HEK293 (cell line): ENCODE measurements at regions not wholly inside any gene's neighbourhood (a gene's known extent, or its start where the extent isn't known, plus 50 kb on each side); places are given as distances from the start of the nearest gene placed in this dataset.

ENCODE experiments used
- ZBTB1 ChIP-seq: fragments of 450-650 bp; formaldehyde crosslinking; IDR thresholded peaks from 2 replicates; pipeline ENCODE4 v1.5.1; 2016; ENCODE audit warnings: missing biosample characterization, missing genetic modification characterization
- ZEB2 ChIP-seq: fragments of 450-650 bp; formaldehyde crosslinking; IDR thresholded peaks from 2 replicates; pipeline ENCODE4 v1.5.1; 2016; ENCODE audit warnings: missing biosample characterization, missing genetic modification characterization
- ZNF146 ChIP-seq: fragments of 450-650 bp; formaldehyde crosslinking; IDR thresholded peaks from 2 replicates; pipeline ENCODE4 v1.5.1; 2016; ENCODE audit warnings: missing biosample characterization, missing genetic modification characterization
- ZNF274 ChIP-seq, 2 experiments: fragments of 200-500 bp in 1 of 2; fragments of 450-650 bp in 1 of 2; sonication (Bioruptor generic) in 1 of 2; formaldehyde crosslinking in 1 of 2; IDR thresholded peaks; 2 replicates each; pipeline versions ENCODE4 v1.5.1 to v1.6.1; 2014 to 2016; ENCODE audit warnings: borderline replicate concordance in 1 of 2, inconsistent platforms in 1 of 2, low read length in 1 of 2, missing biosample characterization in 1 of 2, missing genetic modification characterization in 1 of 2
- ZNF324 ChIP-seq: fragments of 450-650 bp; formaldehyde crosslinking; IDR thresholded peaks from 2 replicates; pipeline ENCODE4 v1.5.1; 2016; ENCODE audit warnings: missing biosample characterization, missing genetic modification characterization
- ZNF530 ChIP-seq: fragments of 450-650 bp; formaldehyde crosslinking; IDR thresholded peaks from 2 replicates; pipeline ENCODE4 v1.5.1; 2016; ENCODE audit warnings: low read depth, missing biosample characterization, missing genetic modification characterization
- ZNF707 ChIP-seq: fragments of 450-650 bp; formaldehyde crosslinking; IDR thresholded peaks from 2 replicates; pipeline ENCODE4 v1.5.1; 2016; ENCODE audit warnings: missing biosample characterization, missing genetic modification characterization
- TF ChIP-seq, protein P1 (sequence below): fragments of 450-650 bp; formaldehyde crosslinking; IDR thresholded peaks from 2 replicates; pipeline ENCODE4 v1.5.1; 2016; ENCODE audit warnings: missing biosample characterization, missing genetic modification characterization
- TF ChIP-seq, protein P2 (sequence below): fragments of 450-650 bp; formaldehyde crosslinking; IDR thresholded peaks from 2 replicates; pipeline ENCODE4 v1.5.1; 2016; ENCODE audit warnings: missing biosample characterization, missing genetic modification characterization
- TF ChIP-seq, protein P3 (sequence below): fragments of 450-650 bp; formaldehyde crosslinking; IDR thresholded peaks from 2 replicates; pipeline ENCODE4 v1.5.1; 2016; ENCODE audit warnings: missing biosample characterization, missing genetic modification characterization
- TF ChIP-seq, protein P4 (sequence below): fragments of 450-650 bp; formaldehyde crosslinking; IDR thresholded peaks from 2 replicates; pipeline ENCODE4 v1.5.1; 2017; ENCODE audit warnings: missing biosample characterization, missing genetic modification characterization

DNA sequence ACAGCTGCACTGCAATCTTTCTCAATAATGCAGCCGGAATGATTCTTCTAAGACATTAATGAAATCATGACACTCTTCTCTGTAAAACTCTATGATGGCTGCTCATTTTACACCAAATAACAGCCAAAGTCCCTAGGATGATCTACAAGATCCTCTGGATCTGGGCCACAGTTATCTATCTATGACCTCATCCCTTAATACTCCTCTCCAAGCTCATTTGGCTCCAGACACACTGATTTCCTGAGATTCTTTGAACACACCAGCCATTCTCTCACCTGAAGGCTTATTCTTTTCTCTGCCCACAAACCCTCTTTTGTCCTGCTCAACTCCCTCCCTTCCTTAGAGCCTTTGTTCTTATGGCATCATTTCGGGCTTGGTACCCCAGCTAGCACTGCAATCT, 577.4 kb upstream of the ANKRD30A start:
- TF ChIP-seq, protein P1, sequence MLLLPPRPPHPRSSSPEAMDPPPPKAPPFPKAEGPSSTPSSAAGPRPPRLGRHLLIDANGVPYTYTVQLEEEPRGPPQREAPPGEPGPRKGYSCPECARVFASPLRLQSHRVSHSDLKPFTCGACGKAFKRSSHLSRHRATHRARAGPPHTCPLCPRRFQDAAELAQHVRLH (tag by site-specific recombination): no peak
- TF ChIP-seq ZNF274 (IDR thresholded peaks at IDR 0.05; ENCODE audit: low read length) (no peak), ZNF274 (tag by site-specific recombination; IDR thresholded peaks at IDR 0.05; ENCODE audit: borderline replicate concordance) (no peak), ZNF324 (no peak), ZNF146 (tag by site-specific recombination) (no peak), ZNF530 (tag by site-specific recombination) (no peak), ZEB2 (tag by site-specific recombination) (no peak), ZBTB1 (tag by site-specific recombination) (no peak), ZNF707 (tag by site-specific recombination) (no peak)
- TF ChIP-seq, protein P2, sequence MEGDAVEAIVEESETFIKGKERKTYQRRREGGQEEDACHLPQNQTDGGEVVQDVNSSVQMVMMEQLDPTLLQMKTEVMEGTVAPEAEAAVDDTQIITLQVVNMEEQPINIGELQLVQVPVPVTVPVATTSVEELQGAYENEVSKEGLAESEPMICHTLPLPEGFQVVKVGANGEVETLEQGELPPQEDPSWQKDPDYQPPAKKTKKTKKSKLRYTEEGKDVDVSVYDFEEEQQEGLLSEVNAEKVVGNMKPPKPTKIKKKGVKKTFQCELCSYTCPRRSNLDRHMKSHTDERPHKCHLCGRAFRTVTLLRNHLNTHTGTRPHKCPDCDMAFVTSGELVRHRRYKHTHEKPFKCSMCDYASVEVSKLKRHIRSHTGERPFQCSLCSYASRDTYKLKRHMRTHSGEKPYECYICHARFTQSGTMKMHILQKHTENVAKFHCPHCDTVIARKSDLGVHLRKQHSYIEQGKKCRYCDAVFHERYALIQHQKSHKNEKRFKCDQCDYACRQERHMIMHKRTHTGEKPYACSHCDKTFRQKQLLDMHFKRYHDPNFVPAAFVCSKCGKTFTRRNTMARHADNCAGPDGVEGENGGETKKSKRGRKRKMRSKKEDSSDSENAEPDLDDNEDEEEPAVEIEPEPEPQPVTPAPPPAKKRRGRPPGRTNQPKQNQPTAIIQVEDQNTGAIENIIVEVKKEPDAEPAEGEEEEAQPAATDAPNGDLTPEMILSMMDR (tag by site-specific recombination): no peak
- TF ChIP-seq, protein P3, sequence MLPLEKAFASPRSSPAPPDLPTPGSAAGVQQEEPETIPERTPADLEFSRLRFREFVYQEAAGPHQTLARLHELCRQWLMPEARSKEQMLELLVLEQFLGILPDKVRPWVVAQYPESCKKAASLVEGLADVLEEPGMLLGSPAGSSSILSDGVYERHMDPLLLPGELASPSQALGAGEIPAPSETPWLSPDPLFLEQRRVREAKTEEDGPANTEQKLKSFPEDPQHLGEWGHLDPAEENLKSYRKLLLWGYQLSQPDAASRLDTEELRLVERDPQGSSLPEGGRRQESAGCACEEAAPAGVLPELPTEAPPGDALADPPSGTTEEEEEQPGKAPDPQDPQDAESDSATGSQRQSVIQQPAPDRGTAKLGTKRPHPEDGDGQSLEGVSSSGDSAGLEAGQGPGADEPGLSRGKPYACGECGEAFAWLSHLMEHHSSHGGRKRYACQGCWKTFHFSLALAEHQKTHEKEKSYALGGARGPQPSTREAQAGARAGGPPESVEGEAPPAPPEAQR: no peak
- TF ChIP-seq, protein P4, sequence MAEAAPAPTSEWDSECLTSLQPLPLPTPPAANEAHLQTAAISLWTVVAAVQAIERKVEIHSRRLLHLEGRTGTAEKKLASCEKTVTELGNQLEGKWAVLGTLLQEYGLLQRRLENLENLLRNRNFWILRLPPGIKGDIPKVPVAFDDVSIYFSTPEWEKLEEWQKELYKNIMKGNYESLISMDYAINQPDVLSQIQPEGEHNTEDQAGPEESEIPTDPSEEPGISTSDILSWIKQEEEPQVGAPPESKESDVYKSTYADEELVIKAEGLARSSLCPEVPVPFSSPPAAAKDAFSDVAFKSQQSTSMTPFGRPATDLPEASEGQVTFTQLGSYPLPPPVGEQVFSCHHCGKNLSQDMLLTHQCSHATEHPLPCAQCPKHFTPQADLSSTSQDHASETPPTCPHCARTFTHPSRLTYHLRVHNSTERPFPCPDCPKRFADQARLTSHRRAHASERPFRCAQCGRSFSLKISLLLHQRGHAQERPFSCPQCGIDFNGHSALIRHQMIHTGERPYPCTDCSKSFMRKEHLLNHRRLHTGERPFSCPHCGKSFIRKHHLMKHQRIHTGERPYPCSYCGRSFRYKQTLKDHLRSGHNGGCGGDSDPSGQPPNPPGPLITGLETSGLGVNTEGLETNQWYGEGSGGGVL (tag by site-specific recombination): no peak
